COLO668 (cell line): ENCODE measurements at regions not wholly inside any gene's neighbourhood (a gene's known extent, or its start where the extent isn't known, plus 50 kb on each side); places are given as distances from the start of the nearest gene placed in this dataset.
"Not testable (repeated sequence)": the region's sequence is repeated elsewhere in the genome, so short reads cannot be mapped to it uniquely, and the experiment has no call there.

Experiments
- DNase-seq: peaks from one replicate; lab custom pipeline; 2025; ENCODE audit not compliant: unreplicated experiment; lab: John Stamatoyannopoulos, UW

DNA sequence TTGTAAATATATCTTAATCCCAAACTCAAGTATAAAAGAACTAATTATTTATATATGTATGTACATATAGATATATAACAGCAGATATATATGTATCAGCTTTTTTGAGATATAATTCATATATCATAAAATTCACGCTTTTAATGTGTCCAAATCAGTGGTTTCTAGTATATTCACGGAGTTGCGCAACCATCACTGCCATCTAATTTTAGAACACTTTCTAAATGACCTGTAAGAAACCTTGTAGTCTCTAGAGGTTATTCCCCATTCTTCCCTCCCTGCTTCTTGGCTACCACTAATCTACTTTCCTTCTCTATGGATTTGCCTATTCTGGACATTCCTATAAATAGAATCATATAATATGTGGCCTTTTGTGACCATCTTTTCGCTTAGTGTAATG, 163.5 kb upstream of the TCF4 start:
- DNase-seq: no peak

DNA sequence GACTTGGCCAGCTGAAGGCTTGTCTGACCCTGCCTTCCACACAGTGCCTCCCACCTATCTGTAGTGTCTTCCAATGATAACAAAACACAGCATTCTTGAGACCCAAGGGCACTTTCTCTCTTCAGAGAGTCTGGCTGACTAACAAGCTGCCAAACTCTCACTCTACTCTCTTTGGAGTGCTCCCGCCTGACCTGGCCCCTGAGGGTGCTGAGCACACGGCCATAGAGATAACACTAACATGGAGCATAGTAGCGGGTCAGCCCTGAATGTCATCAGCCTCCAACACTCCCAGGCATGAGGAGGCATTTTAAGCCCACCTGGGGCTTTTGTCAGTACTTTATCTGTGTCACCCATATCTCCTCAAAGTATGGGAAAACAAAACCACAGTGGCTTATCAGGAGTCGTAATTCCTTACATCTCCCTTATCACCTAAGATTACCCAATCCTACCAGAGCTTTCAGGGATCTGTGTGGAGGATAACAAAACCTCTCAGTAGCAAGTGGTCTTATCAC, 160.3 kb upstream of the TCF4 start:
- no peak for DNase-seq

DNA sequence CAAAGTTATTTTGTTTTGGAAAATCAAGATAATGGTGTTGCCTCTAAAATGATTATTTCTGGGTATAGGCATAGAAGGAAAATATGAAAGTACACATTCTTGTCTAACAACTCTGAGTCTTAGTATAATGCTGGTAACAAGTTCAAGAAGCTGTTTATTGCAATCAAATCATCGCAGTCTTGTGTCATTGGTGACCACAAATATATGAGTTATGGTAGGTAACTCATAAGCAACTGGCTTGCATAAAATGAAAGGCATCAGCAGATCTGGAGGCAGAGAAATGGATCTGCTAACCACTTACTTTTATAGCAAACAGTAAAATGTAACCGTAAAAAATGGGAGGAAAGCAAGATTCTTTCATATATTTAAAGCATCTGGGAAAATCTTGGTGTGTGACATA, 156.2 kb upstream of the TCF4 start:
- DNase-seq: no peak

DNA sequence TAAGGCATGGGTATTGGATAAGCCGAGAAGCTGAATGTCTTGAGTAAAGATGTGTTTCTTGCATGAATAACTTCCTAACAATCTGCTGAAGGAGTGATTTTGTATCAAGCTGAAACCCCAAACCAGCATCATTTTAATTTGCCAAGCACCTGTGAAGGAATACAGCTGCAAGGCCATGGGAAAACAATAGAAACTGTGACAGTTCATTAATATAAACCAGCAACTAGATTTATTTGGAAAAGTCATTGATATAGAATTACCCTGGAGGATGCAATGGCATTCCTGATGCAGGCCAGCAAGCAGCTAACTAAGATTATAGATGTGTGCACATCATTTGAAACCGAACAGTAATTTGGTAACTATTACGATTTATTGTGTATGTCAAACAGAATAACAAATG, 155.7 kb upstream of the TCF4 start:
- no peak for DNase-seq

DNA sequence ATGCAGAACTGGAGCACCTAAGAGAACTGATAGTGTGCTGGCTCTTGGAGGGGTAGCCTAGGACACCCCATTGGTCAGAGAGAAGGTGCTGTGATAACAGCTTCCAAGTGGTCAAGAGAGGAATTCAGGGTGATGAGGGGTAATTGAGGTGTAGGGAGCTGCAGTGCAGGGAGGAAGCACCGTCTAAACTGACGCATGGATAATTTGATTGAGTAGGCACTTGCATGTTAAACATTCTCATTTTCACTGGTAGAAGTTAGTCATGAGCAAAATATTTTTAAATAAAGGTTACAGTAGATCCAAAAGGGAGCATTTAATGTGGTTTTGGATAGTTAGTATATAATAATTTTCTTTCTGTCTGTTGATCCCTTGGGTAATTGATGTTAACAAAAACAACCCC, 155.1 kb upstream of the TCF4 start:
- DNase-seq: no peak

DNA sequence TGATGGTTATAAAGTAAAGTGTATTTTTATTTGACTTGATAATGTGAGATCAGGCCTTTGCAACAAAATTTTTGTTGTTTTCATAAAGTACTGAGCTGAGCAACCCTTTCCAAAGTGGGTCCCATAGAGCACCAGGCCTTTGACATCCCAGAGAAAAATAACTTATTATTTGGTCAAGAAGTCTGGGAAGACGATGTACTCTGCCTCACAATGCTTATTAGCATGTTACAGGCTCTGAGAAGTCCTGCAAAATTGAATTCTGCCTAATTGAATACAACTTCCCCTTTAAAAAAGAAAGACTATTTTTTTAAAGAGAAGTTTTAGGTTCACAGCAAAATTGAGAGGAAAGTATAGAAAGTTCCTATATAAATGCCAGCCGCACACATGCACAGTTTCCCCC, 151.5 kb upstream of the TCF4 start:
- DNase-seq: no peak

DNA sequence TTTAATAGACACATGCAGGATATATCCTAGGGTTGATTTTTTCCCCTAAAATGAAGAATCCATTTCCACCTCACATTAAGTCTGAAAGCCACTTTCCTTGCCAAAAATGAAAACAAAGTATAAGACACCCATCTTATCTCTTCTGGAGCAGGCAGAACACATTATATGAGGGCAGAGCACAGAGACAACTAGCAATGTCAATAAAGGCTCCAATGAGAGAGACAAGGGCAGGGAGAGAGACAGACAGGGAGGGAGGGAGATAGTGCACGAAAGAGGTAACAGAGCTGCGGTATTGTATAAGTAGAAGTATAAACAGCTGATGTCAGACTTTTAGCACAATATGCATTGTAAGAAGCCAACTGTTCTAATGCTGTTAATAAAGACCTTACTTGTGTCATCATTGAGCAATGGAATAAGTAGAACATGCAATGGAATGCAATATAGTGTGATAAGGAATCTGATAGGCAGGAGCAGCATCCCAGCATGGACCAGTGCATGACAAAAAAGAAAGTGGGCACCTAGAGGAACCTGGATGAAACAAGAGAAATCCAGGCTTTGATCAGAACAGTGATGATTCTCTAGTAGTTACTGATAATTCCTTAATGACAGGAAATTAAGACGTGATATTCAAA, 150.6 kb upstream of the TCF4 start:
- no peak for DNase-seq

DNA sequence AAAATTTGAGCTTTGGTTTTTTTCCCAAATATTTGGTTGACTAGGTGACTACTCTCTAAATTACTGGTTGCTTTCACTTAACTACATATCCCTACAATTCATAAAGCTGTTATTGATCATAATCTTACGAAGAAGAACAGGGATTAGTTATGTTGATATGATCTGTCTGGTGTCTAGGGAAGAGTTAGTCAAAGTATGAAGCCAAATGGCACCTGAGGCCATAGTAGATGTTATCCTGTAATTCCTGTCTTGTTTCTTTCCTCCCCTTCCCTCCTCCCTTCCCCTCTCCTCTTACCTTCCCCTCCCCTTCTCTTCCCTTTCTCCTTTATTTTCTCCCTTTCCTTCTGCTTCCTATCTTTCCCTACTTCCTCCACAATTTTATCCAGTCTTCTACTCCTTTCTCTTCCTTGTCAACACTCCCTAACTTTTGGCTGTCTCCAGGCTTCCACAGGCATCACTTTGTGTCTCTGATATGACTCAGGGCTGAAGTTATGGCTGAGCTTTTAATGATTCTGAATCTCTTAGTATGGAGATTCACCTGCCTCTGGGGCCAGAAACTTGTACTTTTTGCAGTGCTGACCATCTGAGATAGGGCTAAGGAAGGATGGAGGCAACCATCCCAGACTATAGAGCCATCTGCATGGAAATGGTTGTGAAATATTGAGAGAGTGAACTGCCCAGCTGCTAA, 149.9 kb upstream of the TCF4 start:
- no peak for DNase-seq

DNA sequence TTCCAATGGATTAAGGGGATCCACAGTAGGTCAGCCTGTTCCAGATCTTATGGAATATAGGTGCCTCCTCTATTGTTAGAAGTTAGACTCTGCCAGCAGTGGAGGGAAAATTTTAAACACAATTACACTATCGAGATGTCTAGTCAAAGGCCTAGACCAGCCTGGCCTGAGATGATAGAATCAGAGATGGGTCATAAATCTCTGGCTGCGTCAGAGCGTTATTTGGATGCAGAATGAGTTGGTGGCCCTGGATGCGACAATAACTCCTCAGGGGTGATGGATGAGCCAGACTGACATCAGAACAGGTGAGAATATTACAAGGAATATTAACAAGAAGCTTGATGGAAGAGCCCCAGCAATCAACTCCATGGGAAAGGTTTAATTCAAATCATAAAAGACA, 149.3 kb upstream of the TCF4 start:
- no peak for DNase-seq

DNA sequence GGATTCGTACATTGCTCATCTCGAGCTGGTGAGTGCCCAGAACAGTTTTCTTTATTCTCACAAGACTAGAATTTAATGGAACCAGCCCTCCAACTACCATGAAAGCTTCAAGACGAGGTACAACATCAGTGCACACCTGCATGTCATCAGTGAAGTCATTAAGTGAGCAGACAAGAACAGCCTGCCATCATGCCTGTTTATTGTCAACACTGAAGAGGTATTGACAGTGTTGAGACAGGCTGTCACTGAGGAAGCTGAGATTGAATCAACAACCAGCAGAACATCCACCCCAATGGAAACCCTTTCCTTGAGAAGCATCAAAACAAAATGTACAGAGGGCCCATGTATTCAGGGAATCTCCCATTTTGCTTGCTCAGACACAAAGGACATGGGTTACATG, 148.0 kb upstream of the TCF4 start:
- no peak for DNase-seq

DNA sequence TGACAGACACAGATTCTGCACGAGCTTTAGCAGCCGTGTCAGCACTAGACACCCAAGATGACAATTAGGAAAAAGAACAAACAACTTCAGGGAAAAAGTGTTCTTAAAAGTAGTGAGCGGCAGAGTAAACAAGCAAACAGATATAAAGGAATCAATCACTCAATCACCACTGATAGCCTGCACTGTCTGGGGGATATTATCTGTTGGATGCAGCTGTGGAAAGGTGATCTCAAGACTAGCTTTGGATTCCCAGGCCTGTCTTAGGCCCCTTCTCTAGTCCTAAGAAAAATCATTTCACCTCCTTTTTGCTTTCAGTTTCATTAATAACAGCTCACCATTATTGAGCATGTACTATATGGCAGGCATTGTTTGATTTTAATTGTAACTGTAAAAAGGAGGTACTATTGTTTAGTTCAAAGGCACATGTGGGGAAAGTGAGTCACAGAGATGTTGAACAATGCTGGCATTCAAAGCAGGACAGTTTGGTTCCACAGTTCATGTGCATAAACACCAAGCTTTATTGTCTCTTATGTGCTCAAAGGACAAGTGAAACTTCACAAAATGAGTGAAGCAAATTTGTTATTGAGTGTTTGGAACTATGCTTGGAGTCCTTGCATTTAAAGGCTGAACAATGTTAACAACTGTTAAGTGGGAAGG, 147.3 kb upstream of the TCF4 start:
- no peak for DNase-seq

DNA sequence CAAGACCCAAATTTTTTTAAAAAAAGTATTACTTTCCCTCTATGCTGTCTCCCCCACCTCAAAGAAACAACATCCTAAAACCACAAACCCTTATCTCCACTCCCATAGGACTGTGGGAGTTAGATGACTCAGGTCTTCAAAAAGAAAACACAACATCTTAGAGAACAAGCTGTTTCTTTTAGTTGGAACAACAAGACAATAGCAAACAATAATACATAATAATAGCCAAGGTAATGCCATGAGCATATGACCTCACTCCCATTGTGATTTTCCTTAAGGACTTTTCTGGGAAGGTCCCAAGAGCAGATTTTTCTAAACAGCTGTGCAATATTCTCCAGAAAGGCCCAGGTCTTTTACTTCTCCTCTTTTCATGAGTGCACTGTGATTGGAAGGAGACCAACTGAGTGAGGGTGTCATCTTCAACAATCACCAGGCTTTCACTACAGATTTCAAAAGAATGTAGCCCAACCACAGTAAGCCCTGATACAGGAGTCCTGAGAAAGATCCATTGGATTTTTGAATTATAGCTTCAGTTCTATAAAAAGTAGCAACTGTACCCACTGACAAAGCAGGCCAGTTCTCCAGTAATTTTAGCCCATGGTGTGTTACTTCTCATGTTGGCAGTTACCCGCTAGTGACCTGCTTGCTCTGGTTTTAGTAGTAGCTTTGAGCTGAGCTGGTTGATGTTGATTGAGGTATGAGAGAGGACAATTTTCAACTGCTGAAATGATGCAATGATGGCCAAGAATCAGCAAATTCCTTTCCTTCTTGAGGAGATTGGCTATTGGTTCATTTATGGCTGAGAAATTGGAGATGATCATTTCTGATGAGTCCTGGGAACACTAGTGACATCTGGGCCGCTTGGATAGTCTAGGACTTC, 144.5 kb upstream of the TCF4 start:
- DNase-seq: no peak

DNA sequence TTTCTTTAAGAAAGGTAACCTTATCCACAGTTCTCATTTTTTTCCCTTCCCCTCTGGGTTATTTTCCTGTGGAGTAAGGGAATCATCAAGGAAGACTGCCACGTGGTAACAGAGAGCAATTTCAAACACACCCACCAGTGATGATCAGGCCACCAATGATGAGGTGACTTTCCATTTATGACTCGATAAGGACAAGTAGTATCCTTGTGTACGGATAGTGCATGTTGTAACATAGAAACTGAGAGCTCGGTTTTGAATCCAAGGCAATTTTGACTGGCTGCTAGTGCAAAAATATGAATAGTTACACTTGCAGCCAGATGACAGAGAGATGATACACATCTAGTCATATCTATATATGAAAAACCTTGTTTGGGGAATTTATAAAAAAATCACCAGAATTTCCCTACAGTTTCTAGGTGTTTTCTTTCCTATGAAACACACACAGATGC, 143.6 kb upstream of the TCF4 start:
- no peak for DNase-seq

DNA sequence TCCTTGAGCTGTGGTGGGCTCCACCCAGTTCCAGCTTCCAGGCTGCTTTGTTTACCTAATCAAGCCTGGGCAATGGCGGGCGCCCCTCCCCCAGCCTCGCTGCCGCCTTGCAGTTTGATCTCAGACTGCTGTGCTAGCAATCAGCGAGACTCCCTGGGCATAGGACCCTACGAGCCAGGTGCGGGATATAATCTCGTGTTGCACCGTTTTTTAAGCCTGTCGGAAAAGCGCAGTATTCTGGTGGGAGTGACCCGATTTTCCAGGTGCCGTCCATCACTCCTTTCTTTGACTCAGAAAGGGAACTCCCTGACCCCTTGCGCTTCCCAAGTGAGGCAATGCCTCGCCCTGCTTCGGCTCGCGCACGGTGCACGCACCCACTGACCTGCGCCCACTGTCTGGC, 133.0 kb upstream of the TCF4 start:
- DNase-seq: not testable (repeated sequence)

DNA sequence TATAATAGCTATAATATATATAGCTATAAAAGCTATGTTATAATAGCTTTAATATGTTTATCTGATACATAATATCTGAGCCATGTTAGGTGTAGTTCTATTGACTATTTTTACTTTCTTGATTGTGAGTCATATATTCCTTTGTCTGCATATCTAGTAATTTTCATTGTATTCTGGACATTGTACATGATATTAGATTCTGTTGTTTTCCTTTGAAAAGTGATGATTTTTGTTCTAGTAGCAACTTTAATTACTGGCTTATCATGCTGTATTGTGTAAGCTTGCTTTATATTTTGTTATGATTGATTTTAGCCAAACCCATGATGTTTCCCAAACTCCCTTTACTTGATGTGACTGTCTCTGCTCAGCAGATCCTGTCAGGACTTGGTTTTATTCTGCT, 125.7 kb upstream of the TCF4 start:
- DNase-seq: no peak

DNA sequence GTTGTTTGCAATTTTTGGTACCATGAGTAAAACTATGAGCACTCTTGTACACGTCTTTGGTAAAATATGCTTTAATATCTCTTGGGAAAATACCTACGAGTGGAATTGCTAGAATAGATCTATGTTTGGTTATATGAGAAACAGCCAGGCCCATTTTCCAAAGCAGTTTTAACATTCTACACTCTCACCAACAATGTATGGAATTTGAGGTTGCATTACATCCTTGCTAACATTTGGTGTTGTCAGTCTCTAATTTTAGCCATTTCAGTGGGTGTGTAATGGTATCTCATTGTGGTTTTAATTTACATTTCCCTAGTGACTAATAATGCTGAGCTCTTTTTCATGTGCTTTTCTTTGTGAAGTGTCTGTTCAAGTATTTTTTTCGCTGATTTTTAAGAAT, 118.9 kb upstream of the TCF4 start:
- no peak for DNase-seq

DNA sequence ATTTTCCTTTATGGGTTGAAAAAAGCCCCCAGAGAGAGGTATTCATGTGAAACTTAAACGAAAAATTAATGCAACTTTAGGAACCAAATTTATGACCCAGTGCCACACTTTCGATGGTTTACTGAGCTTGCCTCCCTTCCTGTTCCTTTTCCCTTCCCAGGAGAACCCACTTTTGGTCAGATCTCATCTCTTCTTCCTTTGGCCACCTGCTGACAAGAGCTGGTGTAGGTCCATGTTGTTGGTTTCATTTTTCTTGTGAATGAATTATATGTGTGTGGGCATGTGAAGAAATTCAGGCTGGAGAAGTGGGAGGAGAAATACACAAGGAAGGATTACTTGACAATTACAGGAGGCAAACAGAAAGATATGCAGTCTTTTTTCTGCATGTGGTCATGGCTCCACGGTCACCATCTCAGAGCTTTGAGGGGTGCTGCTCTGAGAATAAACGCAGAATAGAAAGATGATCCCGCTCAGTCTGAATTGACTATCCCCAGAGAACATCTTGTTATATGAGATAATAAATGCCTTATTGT, 111.3 kb upstream of the TCF4 start:
- no peak for DNase-seq

DNA sequence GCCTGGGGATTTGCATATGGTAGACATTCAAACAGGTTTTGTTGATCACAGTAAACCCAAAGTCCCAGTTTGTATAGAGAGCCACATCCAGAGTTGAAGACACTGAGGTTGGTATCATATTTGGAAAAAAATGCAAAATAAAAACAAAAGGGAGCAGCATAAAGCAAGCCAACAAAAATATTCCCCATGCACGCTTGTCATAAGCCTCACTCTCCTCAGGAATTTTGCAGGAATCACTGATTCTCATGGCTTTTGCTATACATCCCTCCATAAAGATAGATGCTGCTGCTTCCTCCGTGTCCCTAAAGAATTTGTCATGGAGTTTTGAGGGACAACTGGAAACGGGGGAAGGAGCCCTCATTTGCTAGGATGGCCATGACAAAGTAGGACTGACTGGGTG, 108.8 kb upstream of the TCF4 start:
- no peak for DNase-seq

DNA sequence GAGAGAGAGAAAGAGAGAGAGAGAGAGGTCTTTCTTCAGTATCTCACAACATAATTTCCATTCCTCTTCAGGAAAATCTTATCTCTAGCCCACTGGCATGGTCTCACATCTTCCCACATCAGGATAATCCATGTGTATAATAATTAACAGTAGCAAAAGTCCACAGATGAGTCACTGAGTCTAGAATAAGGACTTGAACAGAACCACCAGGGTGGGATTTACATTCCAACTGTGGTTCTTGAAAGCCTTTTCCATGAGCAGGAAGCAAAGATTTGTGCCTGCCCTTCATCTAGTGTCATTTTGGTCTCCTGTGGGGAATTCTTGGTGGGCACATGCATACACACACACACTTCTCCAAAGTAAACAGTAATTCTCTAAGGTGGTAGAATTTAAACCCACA, 107.1 kb upstream of the TCF4 start:
- DNase-seq: no peak

DNA sequence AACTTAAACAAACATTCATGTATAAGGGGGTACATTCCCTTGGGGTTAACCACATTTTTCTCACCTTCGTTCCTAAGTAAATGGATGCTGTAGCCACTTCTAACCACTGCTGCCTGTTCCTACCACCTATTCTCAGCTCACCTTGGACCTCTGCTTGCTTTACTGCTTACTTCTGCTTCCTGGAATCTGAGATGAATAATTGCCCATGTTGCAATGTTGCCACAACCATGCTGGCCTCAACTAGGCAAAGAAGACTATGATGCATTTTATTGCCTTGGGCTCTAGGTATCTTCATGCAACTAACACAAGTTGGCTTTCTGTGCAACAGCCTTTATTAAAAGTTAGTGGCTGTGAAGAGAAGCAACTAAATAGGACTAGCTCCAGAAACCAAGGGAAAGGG, 106.3 kb upstream of the TCF4 start:
- no peak for DNase-seq

DNA sequence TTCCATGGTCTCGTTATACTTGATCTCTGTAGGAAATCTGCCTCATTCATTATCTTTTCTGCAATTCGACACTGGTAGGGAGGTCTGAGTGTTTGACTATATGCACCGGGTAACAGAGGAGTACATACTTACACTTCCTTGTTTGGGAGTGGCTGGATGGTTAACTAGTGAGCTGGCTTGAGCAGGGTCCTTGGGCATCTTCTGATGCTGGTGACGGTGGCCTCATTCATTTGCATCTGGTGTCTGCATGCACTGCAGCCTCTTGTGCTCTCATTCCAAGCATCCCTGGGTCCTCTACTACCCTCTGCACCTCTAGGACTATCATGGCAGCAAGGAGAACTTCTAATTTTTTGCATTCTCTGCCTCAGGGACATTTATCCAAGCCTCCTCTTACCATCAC, 100.0 kb upstream of the TCF4 start:
- DNase-seq: no peak
